H1 (cell line): ENCODE measurements at regions not wholly inside any gene's neighbourhood (a gene's known extent, or its start where the extent isn't known, plus 50 kb on each side); places are given as distances from the start of the nearest gene placed in this dataset.

Source experiments
- CTCF ChIA-PET: fragments of 300-600 bp; sonication (Branson Sonifier 250); formaldehyde crosslinking; loops from one replicate; lab custom pipeline; 2021; ENCODE audit not compliant: partially characterized antibody; lab: Charles Lee
- POLR2A ChIA-PET: fragments of 300-600 bp; sonication (Branson Sonifier 250); formaldehyde crosslinking; loops from one replicate; lab custom pipeline; 2021; ENCODE audit warnings: inconsistent platforms; ENCODE audit not compliant: partially characterized antibody; lab: Charles Lee
- DNase-seq, 2 experiments: peaks; one replicate each; pipeline versions ENCODE4 v3.0.0 to v3.0.0-alpha.2; 2010 to 2022; ENCODE audit warnings: low spot score in 2 of 2, low read depth in 1 of 2, mixed read lengths in 1 of 2
- FAIRE-seq: peaks from 2 replicates; lab custom pipeline; 2011; peaks lifted over from hg19 to GRCh38; lab: Jason Lieb, UNC
- H2AFZ ChIP-seq: 2 replicates; pipeline ENCODE4 v1.8.1; 2012; ENCODE audit warnings: low read length, inconsistent platforms
- H2AK5ac ChIP-seq: 2 replicates; pipeline ENCODE4 v1.6.1; 2013; ENCODE audit warnings: low read depth, low read length
- H2BK120ac ChIP-seq: replicated peaks from 2 replicates; pipeline ENCODE3; 2013; ENCODE audit warnings: low read depth, low read length, inconsistent platforms
- H2BK12ac ChIP-seq: 2 replicates; pipeline ENCODE4 v1.6.1; 2013; ENCODE audit warnings: low read depth, low read length
- H2BK15ac ChIP-seq: 2 replicates; pipeline ENCODE4 v1.6.1; 2013; ENCODE audit warnings: low read length
- H2BK20ac ChIP-seq: 2 replicates; pipeline ENCODE4 v1.6.1; 2013; ENCODE audit warnings: low read length
- H2BK5ac ChIP-seq: 2 replicates; pipeline ENCODE4 v1.6.1; 2013; ENCODE audit warnings: low read depth, low read length
- H3K14ac ChIP-seq: 2 replicates; pipeline ENCODE4 v1.6.1; 2013; ENCODE audit warnings: inconsistent platforms; ENCODE audit not compliant: insufficient read length
- H3K18ac ChIP-seq: 2 replicates; pipeline ENCODE4 v1.6.1; 2013; ENCODE audit warnings: low read length; ENCODE audit errors: extremely low read depth
- H3K23ac ChIP-seq: 2 replicates; pipeline ENCODE4 v1.6.1; 2013; ENCODE audit warnings: inconsistent platforms; ENCODE audit not compliant: insufficient read length
- H3K23me2 ChIP-seq: 2 replicates; pipeline ENCODE4 v1.6.1; 2013; ENCODE audit warnings: low read depth, low read length
- H3K27ac ChIP-seq: 2 replicates; pipeline ENCODE4 v1.6.1; 2011; ENCODE audit warnings: low read depth, low read length, inconsistent platforms
- H3K27me3 ChIP-seq, 4 experiments: replicated peaks in 1 of 4; 1 replicate in 1 of 4; 2 replicates in 3 of 4; pipeline versions ENCODE4 v1.6.1 to v1.8.1; 2011 to 2013; ENCODE audit warnings: low read length in 3 of 4, mild to moderate bottlenecking in 3 of 4, inconsistent platforms in 2 of 4, mixed read lengths in 2 of 4, moderate library complexity in 1 of 4; ENCODE audit not compliant: control insufficient read depth in 3 of 4, insufficient read depth in 3 of 4; ENCODE audit errors: extremely low read depth in 1 of 4
- H3K36me3 ChIP-seq, 4 experiments: 2 replicates each; pipeline versions ENCODE4 v1.6.1 to v1.8.1; 2011 to 2013; ENCODE audit warnings: mild to moderate bottlenecking in 4 of 4, low read length in 3 of 4, moderate library complexity in 2 of 4, control low read depth in 1 of 4, inconsistent platforms in 1 of 4; ENCODE audit not compliant: insufficient read depth in 4 of 4, control insufficient read depth in 2 of 4
- H3K4ac ChIP-seq: replicated peaks from 2 replicates; pipeline ENCODE3; 2013; ENCODE audit warnings: low read length, low read depth, mixed read lengths, inconsistent platforms; ENCODE audit not compliant: insufficient read length
- H3K4me1 ChIP-seq, 4 experiments: replicated peaks in 1 of 4; 1 replicate in 1 of 4; 2 replicates in 3 of 4; pipeline versions ENCODE4 v1.6.1 to v1.8.1; 2011 to 2013; ENCODE audit warnings: low read length in 3 of 4, inconsistent platforms in 2 of 4, mixed read lengths in 1 of 4; ENCODE audit not compliant: insufficient read depth in 4 of 4, control insufficient read depth in 3 of 4
- H3K4me2 ChIP-seq, 2 experiments: 2 replicates each; pipeline versions ENCODE4 v1.6.1 to v1.8.1; 2011 to 2013; ENCODE audit warnings: low read depth in 2 of 2, low read length in 2 of 2, control low read depth in 1 of 2, inconsistent platforms in 1 of 2, mild to moderate bottlenecking in 1 of 2; ENCODE audit not compliant: insufficient read depth in 1 of 2
- H3K4me3 ChIP-seq, 4 experiments: fragments of 200-600, 300-600 bp in 1 of 4; sonication (generic), shearing (Covaris generic), sonication (Bioruptor Twin) in 1 of 4; 2 replicates each; pipeline versions ENCODE4 v1.5.1 to v1.8.1; 2011 to 2016; ENCODE audit warnings: low read length in 4 of 4, low read depth in 3 of 4, control low read depth in 2 of 4, inconsistent platforms in 2 of 4, mild to moderate bottlenecking in 2 of 4, mixed read lengths in 1 of 4, moderate library complexity in 1 of 4; ENCODE audit not compliant: insufficient read depth in 2 of 4; ENCODE audit errors: extremely low read depth in 1 of 4
- H3K56ac ChIP-seq: replicated peaks from 2 replicates; pipeline ENCODE3; 2013; ENCODE audit warnings: low read depth, mild to moderate bottlenecking, mixed read lengths, low read length, inconsistent platforms; ENCODE audit not compliant: insufficient read length
- H3K79me1 ChIP-seq: 2 replicates; pipeline ENCODE4 v1.6.1; 2013; ENCODE audit warnings: low read depth, low read length, control low read depth
- H3K79me2 ChIP-seq, 2 experiments: 2 replicates each; pipeline versions ENCODE4 v1.6.1 to v1.8.1; 2012 to 2013; ENCODE audit warnings: low read length in 2 of 2, mild to moderate bottlenecking in 2 of 2, inconsistent platforms in 1 of 2; ENCODE audit not compliant: insufficient read depth in 2 of 2, control insufficient read depth in 1 of 2
- H3K9ac ChIP-seq, 4 experiments: replicated peaks in 1 of 4; 1 replicate in 1 of 4; 2 replicates in 3 of 4; pipeline versions ENCODE4 v1.6.1 to v1.8.1; 2011 to 2013; ENCODE audit warnings: low read depth in 3 of 4, low read length in 3 of 4, control low read depth in 2 of 4, mild to moderate bottlenecking in 2 of 4, moderate library complexity in 2 of 4, inconsistent platforms in 1 of 4; ENCODE audit errors: extremely low read depth in 1 of 4
- H3K9me3 ChIP-seq, 2 experiments: 2 replicates each; pipeline versions ENCODE4 v1.6.1 to v1.8.1; 2012 to 2013; ENCODE audit warnings: mild to moderate bottlenecking in 2 of 2, moderate library complexity in 2 of 2, control low read depth in 1 of 2, inconsistent platforms in 1 of 2, low read depth in 1 of 2, low read length in 1 of 2, mixed read lengths in 1 of 2; ENCODE audit not compliant: insufficient read depth in 2 of 2
- H4K20me1 ChIP-seq, 2 experiments: replicated peaks in 1 of 2; 2 replicates each; pipeline versions ENCODE3 to v1.8.1; 2011 to 2013; ENCODE audit warnings: inconsistent platforms in 2 of 2, low read length in 2 of 2, mild to moderate bottlenecking in 1 of 2; ENCODE audit not compliant: insufficient read depth in 2 of 2, control insufficient read depth in 1 of 2
- H4K5ac ChIP-seq: 2 replicates; pipeline ENCODE4 v1.6.1; 2013; ENCODE audit warnings: low read length, low read depth, mixed read lengths, inconsistent platforms; ENCODE audit not compliant: insufficient read length
- H4K8ac ChIP-seq: 2 replicates; pipeline ENCODE4 v1.8.0; 2013; ENCODE audit warnings: mild to moderate bottlenecking, moderate library complexity, low read length, inconsistent platforms; ENCODE audit not compliant: insufficient read depth; ENCODE audit errors: extremely low read depth
- H4K91ac ChIP-seq: replicated peaks from 2 replicates; pipeline ENCODE3; 2013; ENCODE audit warnings: low read length, mixed read lengths, inconsistent platforms; ENCODE audit not compliant: insufficient read length
- EGR1 ChIP-seq: IDR thresholded peaks from 2 replicates; pipeline ENCODE4 v1.6.1; 2011; ENCODE audit warnings: low read depth, low read length, borderline replicate concordance
- EZH2 ChIP-seq: fragments of 200-600 bp; sonication (generic); IDR thresholded peaks from 2 replicates; pipeline ENCODE4 v1.7.1; 2012; ENCODE audit warnings: low read depth, mild to moderate bottlenecking, moderate library complexity, low read length, inconsistent platforms; ENCODE audit not compliant: severe bottlenecking
- FOSL1 ChIP-seq: IDR thresholded peaks from 2 replicates; pipeline ENCODE4 v1.6.1; 2011; ENCODE audit warnings: mild to moderate bottlenecking, low read depth, low read length, moderate library complexity; ENCODE audit not compliant: insufficient read depth
- POLR2AphosphoS5 ChIP-seq: IDR thresholded peaks from 2 replicates; pipeline ENCODE4 v1.6.1; 2011; ENCODE audit warnings: low read depth, low read length
- SAP30 ChIP-seq: fragments of 300-600 bp; sonication (generic); IDR thresholded peaks from 2 replicates; pipeline ENCODE4 v1.7.1; 2012; ENCODE audit warnings: low read length, moderate library complexity, mild to moderate bottlenecking, inconsistent platforms; ENCODE audit not compliant: insufficient read depth, insufficient replicate concordance
- SIRT6 ChIP-seq: IDR thresholded peaks from one replicate; pipeline ENCODE4 v1.7.1; 2012; ENCODE audit warnings: low read length, inconsistent platforms
- SRF ChIP-seq: IDR thresholded peaks from 2 replicates; pipeline ENCODE4 v1.6.1; 2011; ENCODE audit warnings: mild to moderate bottlenecking, low read depth, low read length, moderate library complexity
- TEAD4 ChIP-seq: IDR thresholded peaks from 2 replicates; pipeline ENCODE4 v1.6.1; 2012; ENCODE audit warnings: low read depth, low read length, inconsistent platforms, mixed read lengths
- WGBS, 2 experiments: shearing (Covaris generic) in 1 of 2; methylation state at CpG; one replicate each; pipeline versions ENCODE4 v1.1.6 to v1.1.7; 2013 to 2015; ENCODE audit warnings: low lambda C conversion rate in 2 of 2, mixed read lengths in 2 of 2, inconsistent platforms in 1 of 2, low coverage in 1 of 2, missing lambda C conversion rate in 1 of 2; ENCODE audit not compliant: insufficient replicate concordance in 2 of 2, insufficient coverage in 1 of 2, insufficient read length in 1 of 2; ENCODE audit errors: extremely low coverage in 1 of 2, missing lambda C conversion rate in 1 of 2; 5-methylcytosine and 5-hydroxymethylcytosine counted together

DNA sequence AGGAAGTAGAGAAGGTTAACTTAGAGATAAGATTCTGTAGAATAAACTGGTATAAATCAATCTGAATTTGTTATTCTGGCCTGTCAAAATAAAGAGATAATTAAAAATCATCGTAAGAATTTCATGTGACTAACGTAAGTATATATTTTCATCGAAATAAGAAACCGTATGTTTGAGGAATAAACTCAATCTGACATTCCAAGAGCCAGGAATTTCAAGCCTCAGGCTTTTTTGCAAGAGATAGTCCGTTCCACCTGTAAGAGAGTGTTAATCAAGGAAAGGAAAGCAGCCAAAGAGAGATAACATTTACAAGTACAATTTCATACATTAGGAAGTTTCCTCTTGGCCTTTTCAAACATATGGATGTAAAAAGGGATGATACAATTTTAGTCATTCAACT is 701.5 kb downstream of the CBLN2 start:
- H3K4ac ChIP-seq = no peak overlapping the region
- no peak overlapping the region for H3K14ac ChIP-seq
- H3K27ac ChIP-seq = no peak overlapping the region
- peaks cover 41 to 42% of the 10 kb centered on the region in 2 experiments for H3K9me3 ChIP-seq
- ChIA-PET CTCF (no interaction called here), POLR2A (no interaction called here)
- TF ChIP-seq EGR1 (no peak), EZH2 (no peak), POLR2AphosphoS5 (no peak), TEAD4 (no peak), SIRT6 (no peak), SRF (no peak), FOSL1 (no peak), SAP30 (no peak)
- no peak overlapping the region for H2BK5ac ChIP-seq
- H2AK5ac ChIP-seq = no peak overlapping the region
- WGBS, 2 experiments = 89% methylated on average over 5 of the region's 5 CpGs; no CpG with 5 or more reads in 1 of the 2 experiments
- no peaks in the 10 kb centered on the region for H3K27me3 ChIP-seq
- no peak overlapping the region for H3K4me3 ChIP-seq
- H3K56ac ChIP-seq = no peak overlapping the region
- no peak overlapping the region for H3K23ac ChIP-seq
- H2BK15ac ChIP-seq = no peak overlapping the region
- no peak overlapping the region for H4K5ac ChIP-seq
- no peaks in the 10 kb centered on the region for H3K23me2 ChIP-seq
- no peaks in the 10 kb centered on the region for H3K79me1 ChIP-seq
- no peak for FAIRE-seq
- no peak overlapping the region for H3K4me2 ChIP-seq
- no peaks in the 10 kb centered on the region for H3K4me1 ChIP-seq
- no peaks in the 10 kb centered on the region for H3K36me3 ChIP-seq
- no peak for DNase-seq
- no peak overlapping the region for H4K91ac ChIP-seq
- no peak overlapping the region for H2BK120ac ChIP-seq
- no peak overlapping the region for H2AFZ ChIP-seq
- no peak overlapping the region for H2BK12ac ChIP-seq
- no peak overlapping the region for H2BK20ac ChIP-seq
- H3K9ac ChIP-seq = no peak overlapping the region
- H3K18ac ChIP-seq = no peak overlapping the region
- no peak overlapping the region for H4K8ac ChIP-seq
- no peaks in the 10 kb centered on the region for H4K20me1 ChIP-seq
- no peaks in the 10 kb centered on the region for H3K79me2 ChIP-seq
